Lung (tissue), 11 donors: ENCODE measurements at regions not wholly inside any gene's neighbourhood (a gene's known extent, or its start where the extent isn't known, plus 50 kb on each side); places are given as distances from the start of the nearest gene placed in this dataset.
A peak's percentile ranks its signal among the peaks of the same experiment; 100 is the strongest.

Experiments
- ATAC-seq: fragments of 200-7000 bp; cut with Tn5 transposase; one replicate; pipeline ENCODE4 v1.9.1; 2020; ENCODE audit warnings: moderate number of reproducible peaks; ENCODE audit not compliant: insufficient read depth, low FRiP score
- DNase-seq, 3 donors: peaks; one replicate each; pipeline ENCODE4 v3.0.0-alpha.2; 2013 to 2017
- H3K27ac ChIP-seq, 2 donors: one replicate each; pipeline ENCODE4 v1.5.1; 2013; ENCODE audit warnings: mild to moderate bottlenecking in 2 of 2, moderate library complexity in 2 of 2, control low read depth in 1 of 2, inconsistent platforms in 1 of 2, low read depth in 1 of 2, low read length in 1 of 2
- H3K27me3 ChIP-seq, 3 donors: one replicate each; pipeline ENCODE4 v1.5.1; 2013; ENCODE audit warnings: low read length in 2 of 3; ENCODE audit not compliant: control insufficient read depth in 3 of 3, insufficient read depth in 3 of 3
- H3K36me3 ChIP-seq, 4 donors: one replicate each; pipeline ENCODE4 v1.5.1; 2013; ENCODE audit warnings: low read length in 4 of 4, mild to moderate bottlenecking in 1 of 4, moderate library complexity in 1 of 4; ENCODE audit not compliant: control insufficient read depth in 4 of 4, insufficient read depth in 4 of 4
- H3K4me1 ChIP-seq, 5 donors: one replicate each; pipeline ENCODE4 v1.5.1; 2013; ENCODE audit warnings: low read length in 5 of 5, mild to moderate bottlenecking in 2 of 5, moderate library complexity in 1 of 5; ENCODE audit not compliant: control insufficient read depth in 5 of 5, insufficient read depth in 5 of 5
- H3K4me3 ChIP-seq: one replicate; pipeline ENCODE4 v1.5.1; 2013; ENCODE audit warnings: mild to moderate bottlenecking, control low read depth, moderate library complexity
- H3K9ac ChIP-seq, 2 donors: one replicate each; pipeline ENCODE4 v1.5.1; 2013; ENCODE audit warnings: low read length in 2 of 2, control low read depth in 1 of 2; ENCODE audit not compliant: insufficient read depth in 1 of 2
- H3K9me3 ChIP-seq, 4 donors: one replicate each; pipeline ENCODE4 v1.5.1; 2013; ENCODE audit warnings: low read length in 3 of 4, mild to moderate bottlenecking in 1 of 4, moderate library complexity in 1 of 4; ENCODE audit not compliant: control insufficient read depth in 4 of 4, insufficient read depth in 3 of 4
- CTCF ChIP-seq: IDR thresholded peaks from 2 replicates; pipeline ENCODE4 v1.5.1; 2012; ENCODE audit warnings: mild to moderate bottlenecking; ENCODE audit errors: control extremely low read depth, extremely low read depth
- WGBS, 2 donors: extraction: QIAGEN DNeasy Blood & Tissue Kit; methylation state at CpG; one replicate each; pipeline ENCODE4 v1.1.7; 2013; 5-methylcytosine and 5-hydroxymethylcytosine counted together
- donor health status: control.
- donor health status: control.
- donor health status: Bipolar disorder and iron deficiency.
- donor health status: healthy.
- donor health status: DM: yes; HTN: yes; CAD: no.

GRCh38 chr2:106032676-106033075 is 161.4 kb downstream of the UXS1 start:
- Histone ChIP-seq H3K4me3 (no peak overlapping the region), H3K4me1 (peaks cover 5 to 14% (median 13%) of the 10 kb centered on the region in 5 donors), H3K9ac (no peak overlapping the region), H3K27ac (no peak overlapping the region), H3K36me3 (no peaks in the 10 kb centered on the region), H3K27me3 (no peaks in the 10 kb centered on the region), H3K9me3 (peaks cover 0 to 2% (median 0%) of the 10 kb centered on the region in 4 donors)
- no peak for TF ChIP-seq CTCF
- 75 to 86% methylated on average over 4 of the region's 4 CpGs for WGBS, 2 donors
- DNase-seq (peak in 1 of 3 donors; percentile 52), ATAC-seq (no peak)

GRCh38 chr2:106030287-106031268 is 163.5 kb downstream of the UXS1 start:
- TF ChIP-seq CTCF: no peak
- H3K9ac ChIP-seq: no peak overlapping the region

GRCh38 chr2:106028192-106028591 is 165.9 kb downstream of the UXS1 start:
- no peak overlapping the region for H3K27ac ChIP-seq
- H3K27me3 ChIP-seq: no peaks in the 10 kb centered on the region
- no peak overlapping the region for H3K4me3 ChIP-seq
- H3K9ac ChIP-seq: no peak overlapping the region
- no peak for DNase-seq
- H3K9me3 ChIP-seq: peaks cover 0 to 2% (median 0%) of the 10 kb centered on the region in 4 donors
- ATAC-seq: no peak
- no peaks in the 10 kb centered on the region for H3K36me3 ChIP-seq
- H3K4me1 ChIP-seq: peaks cover 8 to 22% (median 13%) of the 10 kb centered on the region in 5 donors
- 83 to 89% methylated on average over 4 of the region's 4 CpGs for WGBS, 2 donors
- TF ChIP-seq CTCF: no peak

More at GRCh38 chr2:106030287-106031268, 163.5 kb downstream of the UXS1 start:
- DNase-seq (peak; percentile 79 to 96 (median 89)), ATAC-seq (peak; percentile 48)
- no peaks in the 10 kb centered on the region for H3K27me3 ChIP-seq
- peaks cover 0 to 2% (median 0%) of the 10 kb centered on the region in 4 donors for H3K9me3 ChIP-seq
- no peak overlapping the region for H3K4me3 ChIP-seq
- peaks cover 8 to 16% (median 14%) of the 10 kb centered on the region in 5 donors for H3K4me1 ChIP-seq
- no peaks in the 10 kb centered on the region for H3K36me3 ChIP-seq
- peak overlapping the region; percentile 22 to 59 for H3K27ac ChIP-seq
- 24 to 25% methylated on average over 14 of the region's 14 CpGs for WGBS, 2 donors
